Neural progenitor cell (in vitro differentiated cells): ENCODE measurements at regions not wholly inside any gene's neighbourhood (a gene's known extent, or its start where the extent isn't known, plus 50 kb on each side); places are given as distances from the start of the nearest gene placed in this dataset.

ENCODE experiments used
- DNase-seq: peaks from one replicate; pipeline ENCODE4 v3.0.0-alpha.2; 2016; ENCODE audit warnings: low spot score
- H2AFZ ChIP-seq: fragments of 200-600 bp; sonication (generic); replicated peaks from 2 replicates; pipeline ENCODE4 v1.6.1; 2016; ENCODE audit warnings: antibody characterized with exemption
- H3F3A ChIP-seq: fragments of 200-600 bp; sonication (generic); 2 replicates; pipeline ENCODE4 v1.6.1; 2016; ENCODE audit warnings: antibody characterized with exemption, low read depth
- H3K27ac ChIP-seq: fragments of 200-600 bp; sonication (generic); 2 replicates; pipeline ENCODE4 v1.5.1; 2016; ENCODE audit warnings: mild to moderate bottlenecking
- H3K27me3 ChIP-seq: fragments of 200-600 bp; sonication (generic); 2 replicates; pipeline ENCODE4 v1.6.1; 2016; ENCODE audit warnings: mild to moderate bottlenecking, moderate library complexity
- H3K36me3 ChIP-seq: fragments of 200-600 bp; sonication (generic); 2 replicates; pipeline ENCODE4 v1.5.1; 2016
- H3K4me1 ChIP-seq: fragments of 200-600 bp; sonication (generic); 2 replicates; pipeline ENCODE4 v1.6.1; 2016; ENCODE audit warnings: mixed run types
- H3K4me2 ChIP-seq: fragments of 200-600 bp; sonication (generic); 2 replicates; pipeline ENCODE4 v1.6.1; 2016
- H3K4me3 ChIP-seq: fragments of 200-600 bp; sonication (generic); 2 replicates; pipeline ENCODE4 v1.5.1; 2016
- H3K79me2 ChIP-seq: fragments of 200-600 bp; sonication (generic); 2 replicates; pipeline ENCODE4 v1.6.1; 2016; ENCODE audit warnings: low read depth
- H3K9ac ChIP-seq: fragments of 200-600 bp; sonication (generic); 2 replicates; pipeline ENCODE4 v1.6.1; 2016
- H3K9me3 ChIP-seq: fragments of 200-600 bp; sonication (generic); 2 replicates; pipeline ENCODE4 v1.5.1; 2016; ENCODE audit warnings: low read depth
- H4K20me1 ChIP-seq: fragments of 200-600 bp; sonication (generic); 2 replicates; pipeline ENCODE4 v1.6.1; 2016; ENCODE audit warnings: low read depth
- H3K27ac Mint-ChIP-seq: 3 replicates; pipeline ENCODE4 v1.8.0; 2021; ENCODE audit warnings: mixed read lengths
- H3K27me3 Mint-ChIP-seq: 2 replicates; pipeline ENCODE4 v1.8.0; 2022; ENCODE audit warnings: low read depth, mild to moderate bottlenecking, inconsistent platforms, moderate library complexity, mixed read lengths; ENCODE audit not compliant: insufficient read depth
- H3K36me3 Mint-ChIP-seq: 3 replicates; pipeline ENCODE4 v1.8.0; 2021; ENCODE audit warnings: mixed read lengths
- H3K4me1 Mint-ChIP-seq: 3 replicates; pipeline ENCODE4 v1.8.0; 2021; ENCODE audit warnings: mixed read lengths
- H3K4me3 Mint-ChIP-seq: 3 replicates; pipeline ENCODE4 v1.8.0; 2021; ENCODE audit warnings: mild to moderate bottlenecking, moderate library complexity, mixed read lengths
- H3K9me3 Mint-ChIP-seq: 3 replicates; pipeline ENCODE4 v1.8.0; 2020; ENCODE audit warnings: mixed read lengths
- EZH2 ChIP-seq: fragments of 200-600 bp; sonication (generic); IDR thresholded peaks from 2 replicates; pipeline ENCODE4 v1.6.1; 2017; ENCODE audit warnings: antibody characterized with exemption, mild to moderate bottlenecking, moderate library complexity
- EZH2phosphoT487 ChIP-seq: fragments of 200-600 bp; sonication (generic); IDR thresholded peaks from 2 replicates; pipeline ENCODE4 v1.6.1; 2017; ENCODE audit warnings: antibody characterized with exemption
- TF ChIP-seq, protein P1 (sequence below): fragments of 200-600 bp; sonication (generic); IDR thresholded peaks from 2 replicates; pipeline ENCODE4 v1.5.1; 2017; ENCODE audit warnings: antibody characterized with exemption, mild to moderate bottlenecking

DNA sequence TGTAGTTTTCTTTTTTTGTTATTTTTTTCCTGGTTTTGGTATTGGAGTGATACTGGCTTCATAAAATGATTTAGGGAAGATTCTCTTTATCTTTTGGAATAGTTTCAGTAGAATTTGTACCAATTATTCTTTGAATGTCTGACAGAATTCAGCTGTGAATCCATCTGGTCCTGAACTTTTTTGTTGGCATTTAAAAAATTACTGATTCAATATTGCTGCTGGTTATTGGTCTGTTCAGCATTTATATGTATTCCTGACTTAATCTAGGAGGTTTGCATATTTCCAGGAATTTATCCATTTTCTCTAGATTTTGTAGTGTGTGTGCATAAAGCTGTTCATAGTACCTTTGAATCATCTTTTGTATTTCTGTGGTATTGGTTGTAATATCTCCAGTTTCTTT, 100.2 kb downstream of the NXNL2 start:
- no peak overlapping the region for H3K4me3 ChIP-seq
- no peaks in the 10 kb centered on the region for H3K4me1 ChIP-seq
- peaks cover 3% of the 10 kb centered on the region for H3K9me3 ChIP-seq
- H3K4me3 Mint-ChIP-seq = no peak overlapping the region
- no peaks in the 10 kb centered on the region for H3K27me3 ChIP-seq
- no peak for DNase-seq
- H3K27me3 Mint-ChIP-seq = peaks cover 2% of the 10 kb centered on the region
- no peak overlapping the region for H3K4me2 ChIP-seq
- H3F3A ChIP-seq = no peaks in the 10 kb centered on the region
- TF ChIP-seq EZH2phosphoT487 = no peak
- TF ChIP-seq EZH2 = no peak
- TF ChIP-seq, protein P1, sequence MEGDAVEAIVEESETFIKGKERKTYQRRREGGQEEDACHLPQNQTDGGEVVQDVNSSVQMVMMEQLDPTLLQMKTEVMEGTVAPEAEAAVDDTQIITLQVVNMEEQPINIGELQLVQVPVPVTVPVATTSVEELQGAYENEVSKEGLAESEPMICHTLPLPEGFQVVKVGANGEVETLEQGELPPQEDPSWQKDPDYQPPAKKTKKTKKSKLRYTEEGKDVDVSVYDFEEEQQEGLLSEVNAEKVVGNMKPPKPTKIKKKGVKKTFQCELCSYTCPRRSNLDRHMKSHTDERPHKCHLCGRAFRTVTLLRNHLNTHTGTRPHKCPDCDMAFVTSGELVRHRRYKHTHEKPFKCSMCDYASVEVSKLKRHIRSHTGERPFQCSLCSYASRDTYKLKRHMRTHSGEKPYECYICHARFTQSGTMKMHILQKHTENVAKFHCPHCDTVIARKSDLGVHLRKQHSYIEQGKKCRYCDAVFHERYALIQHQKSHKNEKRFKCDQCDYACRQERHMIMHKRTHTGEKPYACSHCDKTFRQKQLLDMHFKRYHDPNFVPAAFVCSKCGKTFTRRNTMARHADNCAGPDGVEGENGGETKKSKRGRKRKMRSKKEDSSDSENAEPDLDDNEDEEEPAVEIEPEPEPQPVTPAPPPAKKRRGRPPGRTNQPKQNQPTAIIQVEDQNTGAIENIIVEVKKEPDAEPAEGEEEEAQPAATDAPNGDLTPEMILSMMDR = no peak
- no peak overlapping the region for H3K27ac ChIP-seq
- no peak overlapping the region for H3K9ac ChIP-seq
- no peaks in the 10 kb centered on the region for H4K20me1 ChIP-seq
- H3K79me2 ChIP-seq = no peaks in the 10 kb centered on the region
- peaks cover 41% of the 10 kb centered on the region for H3K9me3 Mint-ChIP-seq
- no peak overlapping the region for H2AFZ ChIP-seq
- H3K36me3 Mint-ChIP-seq = no peaks in the 10 kb centered on the region
- no peaks in the 10 kb centered on the region for H3K4me1 Mint-ChIP-seq
- no peaks in the 10 kb centered on the region for H3K36me3 ChIP-seq
- no peak overlapping the region for H3K27ac Mint-ChIP-seq

DNA sequence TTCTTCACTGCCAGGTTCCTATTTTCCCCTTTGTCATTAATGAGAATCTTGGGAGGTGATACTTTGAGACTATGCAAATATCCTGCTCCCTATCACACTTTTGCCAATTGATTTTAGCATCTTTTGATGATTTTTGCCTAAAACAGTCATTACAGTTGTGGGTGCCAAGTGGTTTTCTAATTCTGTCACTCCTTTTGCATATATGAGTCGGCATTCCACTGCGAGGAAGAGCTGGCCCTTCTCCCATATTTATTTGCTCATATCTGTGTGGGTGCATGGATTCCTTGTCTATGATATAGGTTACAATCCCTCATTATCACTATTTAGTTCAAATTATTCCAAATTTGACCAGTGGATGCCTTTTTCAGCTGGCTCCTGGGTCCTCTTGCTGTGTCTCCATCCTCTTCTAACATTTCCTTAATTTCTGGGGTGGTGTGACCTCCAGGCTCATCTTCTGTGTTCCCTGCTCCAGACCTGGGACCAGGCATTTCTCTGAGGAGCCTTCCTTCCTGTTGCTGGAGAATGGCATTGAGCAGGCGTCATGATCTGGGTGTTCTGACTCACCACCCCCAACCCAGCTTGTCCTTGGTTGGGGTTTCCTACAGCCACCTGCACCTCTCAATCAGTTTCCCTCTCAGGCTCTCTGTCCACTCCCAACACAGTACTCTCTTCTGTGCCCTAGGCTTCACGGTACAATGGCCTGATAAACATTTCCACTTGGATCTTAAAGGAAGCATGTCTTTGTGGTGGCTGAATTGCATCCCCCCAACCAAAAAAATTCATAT, 106.7 kb downstream of the NXNL2 start:
- no peak overlapping the region for H3K27ac Mint-ChIP-seq
- no peak for DNase-seq
- Histone ChIP-seq H3K4me3 (no peak overlapping the region), H3K9me3 (no peaks in the 10 kb centered on the region), H3K4me1 (peaks cover 5% of the 10 kb centered on the region), H3K27me3 (no peaks in the 10 kb centered on the region), H4K20me1 (no peaks in the 10 kb centered on the region), H3F3A (peaks cover 5% of the 10 kb centered on the region), H3K4me2 (no peak overlapping the region), H3K79me2 (no peaks in the 10 kb centered on the region), H3K9ac (no peak overlapping the region), H3K36me3 (no peaks in the 10 kb centered on the region), H2AFZ (no peak overlapping the region), H3K27ac (no peak overlapping the region)
- H3K27me3 Mint-ChIP-seq = no peaks in the 10 kb centered on the region
- peaks cover 26% of the 10 kb centered on the region for H3K9me3 Mint-ChIP-seq
- H3K4me3 Mint-ChIP-seq = no peak overlapping the region
- no peaks in the 10 kb centered on the region for H3K36me3 Mint-ChIP-seq
- no peaks in the 10 kb centered on the region for H3K4me1 Mint-ChIP-seq
- TF ChIP-seq EZH2phosphoT487 (no peak), EZH2 (no peak)
- TF ChIP-seq, protein P1 = no peak

DNA sequence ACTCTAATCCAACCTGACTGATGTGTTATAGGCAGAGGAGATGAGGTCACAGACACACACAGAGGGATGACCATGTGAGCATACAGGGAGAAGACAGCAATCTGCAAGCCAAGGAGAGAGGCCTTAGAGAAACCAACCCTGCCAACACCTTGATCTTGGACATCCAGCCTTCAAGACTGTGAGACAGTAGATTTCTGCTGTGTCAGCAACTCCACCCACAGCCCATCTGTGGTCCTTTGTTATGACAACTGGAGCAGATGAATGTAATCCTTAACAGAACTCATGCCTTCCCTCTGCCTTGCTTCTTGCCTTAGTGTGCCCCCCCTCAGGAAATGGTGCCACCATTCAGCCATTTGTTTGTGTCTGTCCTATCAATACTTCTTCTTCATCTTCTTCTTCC, 107.4 kb downstream of the NXNL2 start:
- no peak for DNase-seq

More for the DNA sequence above, 107.4 kb downstream of the NXNL2 start:
- Histone ChIP-seq H3K4me3 (no peak overlapping the region), H3K79me2 (no peaks in the 10 kb centered on the region), H3K27me3 (no peaks in the 10 kb centered on the region), H4K20me1 (no peaks in the 10 kb centered on the region), H3K9ac (no peak overlapping the region), H3K9me3 (no peaks in the 10 kb centered on the region), H3K4me2 (no peak overlapping the region), H2AFZ (no peak overlapping the region), H3K27ac (no peak overlapping the region), H3K36me3 (no peaks in the 10 kb centered on the region), H3K4me1 (peaks cover 5% of the 10 kb centered on the region), H3F3A (peaks cover 5% of the 10 kb centered on the region)
- no peaks in the 10 kb centered on the region for H3K4me1 Mint-ChIP-seq
- peaks cover 19% of the 10 kb centered on the region for H3K9me3 Mint-ChIP-seq
- H3K4me3 Mint-ChIP-seq = no peak overlapping the region
- H3K27ac Mint-ChIP-seq = no peak overlapping the region
- peaks cover 2% of the 10 kb centered on the region for H3K27me3 Mint-ChIP-seq
- no peak for TF ChIP-seq EZH2
- TF ChIP-seq EZH2phosphoT487 = no peak
- TF ChIP-seq, protein P1 = no peak
- H3K36me3 Mint-ChIP-seq = no peaks in the 10 kb centered on the region
